Brain pericyte (primary cell): ENCODE measurements at regions not wholly inside any gene's neighbourhood (a gene's known extent, or its start where the extent isn't known, plus 50 kb on each side); places are given as distances from the start of the nearest gene placed in this dataset.

Source experiments
- DNase-seq: peaks from one replicate; pipeline ENCODE4 v3.0.0-alpha.2; 2012; ENCODE audit warnings: low read depth, low spot score

DNA sequence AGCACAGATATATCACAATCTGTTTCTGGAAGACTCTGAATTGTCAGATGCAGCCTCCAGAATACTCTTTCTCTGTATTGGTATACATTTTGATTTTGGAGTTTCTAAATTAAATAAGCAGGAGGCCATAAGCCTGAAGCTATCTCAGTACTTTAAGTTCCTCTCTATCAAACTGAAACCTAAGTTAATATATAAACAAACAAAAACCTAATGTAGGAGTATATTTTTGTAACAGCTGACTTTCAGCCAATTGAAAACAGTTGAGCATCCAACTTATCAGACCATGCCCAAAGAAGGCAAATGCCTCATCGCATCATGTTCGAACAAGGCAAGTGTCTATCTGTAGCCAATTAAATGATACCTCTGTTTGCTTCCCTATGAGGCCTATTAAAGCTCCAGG, 1054.4 kb downstream of the AMY1C start:
- DNase-seq: no peak

DNA sequence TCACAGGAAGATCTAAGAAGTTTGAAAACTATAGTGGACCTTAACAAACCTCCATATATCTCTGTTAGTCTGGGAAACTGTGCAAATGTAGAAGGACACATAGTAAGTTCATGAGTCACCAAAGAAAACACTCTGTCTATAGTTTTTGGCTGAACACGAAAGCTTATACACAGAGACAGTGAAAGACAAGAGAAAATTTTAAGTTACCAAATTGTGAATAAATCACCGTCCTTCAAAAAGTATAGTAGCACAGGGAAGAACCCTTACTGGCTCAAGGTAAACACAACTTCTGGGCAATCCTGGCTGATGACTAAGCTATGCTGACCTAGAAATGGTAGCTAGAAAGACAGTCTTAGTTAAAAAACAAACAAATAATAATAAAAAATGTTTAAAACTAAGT, 1057.9 kb downstream of the AMY1C start:
- peak; percentile 32 for DNase-seq

DNA sequence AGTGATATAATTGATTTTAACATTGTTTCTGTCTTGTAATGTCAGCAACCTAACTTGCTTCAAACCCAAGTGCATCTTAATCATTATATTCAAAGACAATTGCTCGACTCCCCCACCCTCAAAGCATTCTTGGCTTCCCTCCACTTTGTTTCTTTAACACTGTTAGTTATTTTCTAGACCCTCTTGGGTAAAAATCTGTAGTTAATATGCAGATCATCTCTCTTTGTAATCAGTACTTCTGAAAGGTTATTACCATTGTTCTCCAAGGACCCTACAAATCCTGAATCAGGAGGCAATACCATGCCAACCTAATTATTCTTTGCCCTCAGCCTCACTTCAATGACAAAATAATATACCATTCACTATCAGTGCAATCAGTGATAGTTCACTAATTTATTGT, 1075.7 kb downstream of the AMY1C start:
- DNase-seq: no peak

DNA sequence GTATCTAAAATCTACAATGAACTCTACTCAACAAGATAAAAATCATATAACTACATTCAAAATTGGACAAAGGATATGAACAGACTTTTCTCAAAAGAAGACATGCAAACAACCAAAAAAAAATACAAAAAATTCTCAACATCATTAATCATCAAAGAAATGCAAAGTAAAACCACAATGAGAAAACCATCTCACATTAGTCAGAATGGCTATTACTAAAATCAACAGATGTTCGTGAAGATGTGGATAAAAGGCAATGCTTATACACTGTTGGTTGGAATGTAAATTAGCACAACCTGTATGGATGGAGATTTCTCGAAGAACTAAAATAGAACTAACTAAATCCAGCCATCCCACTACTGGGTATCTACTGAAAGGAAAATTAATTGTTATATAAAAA, 1080.8 kb downstream of the AMY1C start:
- DNase-seq: no peak

DNA sequence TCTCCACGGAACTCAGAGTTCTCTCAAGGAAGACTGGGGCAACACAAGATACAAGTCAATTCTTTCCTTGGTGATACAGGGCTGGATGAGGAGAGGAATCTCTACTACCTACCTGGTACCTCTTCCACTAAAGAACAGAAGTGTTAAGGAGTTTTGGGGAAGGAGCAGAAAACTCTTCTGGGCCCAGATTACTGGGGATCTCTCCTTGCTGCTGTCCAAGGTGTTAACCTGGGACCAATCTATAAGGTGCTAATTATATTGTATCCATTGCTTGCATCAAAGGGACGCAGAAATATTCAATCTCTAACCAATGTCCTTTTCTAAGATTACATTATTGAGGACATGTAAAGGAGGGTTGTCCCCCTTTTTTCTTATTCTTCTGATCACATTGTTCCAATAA, 1102.5 kb downstream of the AMY1C start:
- no peak for DNase-seq

DNA sequence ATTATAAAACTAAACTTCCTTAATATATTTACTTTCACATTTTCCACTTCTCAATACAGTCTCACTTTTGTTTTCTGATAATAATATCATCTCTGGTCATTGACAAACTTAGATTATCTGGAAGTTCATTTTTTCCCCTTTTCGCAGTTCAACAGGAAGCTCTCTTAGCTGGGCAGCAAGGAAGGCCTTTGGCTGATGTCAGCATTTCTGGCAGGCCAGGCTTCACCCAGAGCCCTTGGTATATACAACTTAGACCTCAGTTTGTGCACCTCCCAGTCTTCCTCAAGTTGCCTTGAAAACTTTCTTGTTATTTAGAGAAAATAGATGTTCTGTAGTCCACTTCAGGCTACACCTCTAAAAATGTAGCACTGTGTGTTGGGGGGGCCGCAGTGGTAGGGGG, 1103.6 kb downstream of the AMY1C start:
- no peak for DNase-seq

DNA sequence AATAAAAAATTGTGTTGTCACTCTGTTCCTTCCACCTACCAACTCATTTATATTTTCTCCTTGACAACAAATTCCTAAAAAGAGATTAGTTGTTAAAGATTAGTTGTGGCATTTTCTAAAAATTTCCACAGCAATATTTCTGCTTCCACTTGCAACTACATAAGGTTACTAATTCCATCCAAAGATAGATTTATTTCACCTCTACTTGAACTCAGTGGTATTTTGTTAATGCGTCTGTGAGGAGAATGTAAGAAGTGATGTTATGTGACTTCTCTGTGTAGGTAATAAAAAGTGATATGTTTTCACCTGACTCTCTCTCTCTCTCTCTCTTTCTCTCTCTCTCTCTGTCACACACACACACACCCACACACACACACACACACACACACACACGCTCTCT, 1104.8 kb downstream of the AMY1C start:
- no peak for DNase-seq

DNA sequence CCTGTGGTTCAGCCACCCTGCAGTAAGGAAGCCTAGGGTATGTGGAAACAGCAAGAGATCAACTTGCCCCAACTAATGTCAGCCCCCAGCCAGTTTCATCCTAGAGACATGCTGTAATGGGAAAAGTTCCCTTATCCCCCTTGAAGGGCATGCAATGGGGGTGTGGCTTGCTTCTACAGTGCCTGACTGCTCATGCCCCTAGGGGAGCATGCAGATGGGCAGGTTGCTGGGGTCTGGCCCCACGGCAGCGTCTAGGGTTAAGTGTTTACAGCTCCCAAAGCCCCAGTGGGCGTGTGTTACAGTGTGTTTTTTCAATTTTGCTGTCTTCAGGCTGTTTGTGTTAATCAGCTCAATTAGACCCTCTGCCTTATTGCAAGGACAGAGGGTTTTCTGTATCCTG, 1105.9 kb downstream of the AMY1C start:
- DNase-seq: no peak

DNA sequence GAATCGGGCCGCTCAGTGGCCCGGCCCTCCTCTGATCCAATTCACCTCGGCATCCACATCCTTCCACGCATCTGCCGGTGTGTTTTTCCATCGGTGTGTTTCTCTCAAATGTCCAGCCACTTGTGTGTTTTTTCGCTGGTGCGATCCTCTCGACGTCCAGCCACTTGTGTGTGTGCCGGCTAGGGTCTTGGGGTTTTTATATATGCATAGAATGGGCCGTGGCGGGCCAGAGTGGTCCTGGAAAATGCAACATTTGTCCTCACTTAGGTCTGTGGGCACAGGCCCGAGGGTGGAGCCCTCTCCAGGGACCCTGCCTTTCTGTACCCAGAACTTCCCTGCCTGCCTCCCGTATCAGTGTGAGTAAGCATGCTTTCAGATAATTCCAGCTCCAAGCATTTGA, 1106.4 kb downstream of the AMY1C start:
- DNase-seq: no peak

DNA sequence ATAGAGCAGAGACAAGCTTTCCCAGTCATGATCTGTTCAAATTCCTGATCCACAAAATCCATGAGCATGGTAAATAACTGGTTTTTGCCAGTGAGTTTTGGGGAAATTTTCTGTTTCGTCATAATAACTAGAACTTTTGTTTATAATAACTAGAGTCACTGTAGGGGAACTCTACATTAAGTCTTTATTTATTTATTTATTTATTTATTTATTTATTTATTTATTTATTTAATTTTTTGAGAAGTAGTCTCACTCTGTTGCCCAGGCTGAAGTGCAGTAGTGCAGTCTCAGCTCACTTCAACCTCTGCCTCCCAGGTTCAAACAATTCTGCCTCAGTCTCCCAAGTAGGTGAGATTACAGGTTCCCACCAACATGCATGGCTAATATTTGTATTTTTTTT, 1106.8 kb downstream of the AMY1C start:
- DNase-seq: no peak

DNA sequence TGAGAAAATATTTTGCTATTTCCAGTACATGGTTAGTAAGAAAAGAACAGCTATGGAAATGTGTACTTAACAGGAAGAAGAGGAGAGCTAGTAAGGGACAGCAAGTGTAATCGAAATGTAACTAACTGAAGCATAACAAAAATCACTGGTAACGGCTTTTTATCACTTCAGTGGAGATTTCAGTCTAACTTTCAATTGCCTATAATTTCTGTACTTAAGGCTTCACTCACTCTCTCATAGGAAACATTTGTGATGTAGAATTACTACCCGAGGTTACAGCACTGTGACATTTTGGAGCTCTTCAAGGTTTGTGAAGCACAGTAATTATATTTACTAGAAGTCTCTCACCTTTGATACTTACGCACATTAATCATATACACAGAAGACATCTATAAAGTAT, 1119.1 kb downstream of the AMY1C start:
- no peak for DNase-seq

DNA sequence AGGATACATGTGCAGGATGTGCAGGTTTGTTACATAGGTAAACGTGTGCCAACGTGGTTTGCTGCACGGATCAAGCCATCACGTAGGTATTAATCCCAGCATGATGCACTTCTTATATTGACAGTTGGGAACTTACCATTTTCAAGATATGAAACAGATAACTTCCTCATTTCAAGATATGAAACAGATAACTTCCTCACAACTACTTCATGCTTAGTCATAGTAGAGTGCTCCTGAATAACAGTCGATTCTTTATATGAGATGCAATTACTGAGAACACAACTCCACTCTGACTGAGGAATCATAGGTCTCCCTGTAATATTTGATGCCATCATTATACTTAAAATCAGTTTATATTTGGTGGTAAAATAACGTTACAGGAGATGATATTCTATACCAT, 1124.3 kb downstream of the AMY1C start:
- DNase-seq: no peak

DNA sequence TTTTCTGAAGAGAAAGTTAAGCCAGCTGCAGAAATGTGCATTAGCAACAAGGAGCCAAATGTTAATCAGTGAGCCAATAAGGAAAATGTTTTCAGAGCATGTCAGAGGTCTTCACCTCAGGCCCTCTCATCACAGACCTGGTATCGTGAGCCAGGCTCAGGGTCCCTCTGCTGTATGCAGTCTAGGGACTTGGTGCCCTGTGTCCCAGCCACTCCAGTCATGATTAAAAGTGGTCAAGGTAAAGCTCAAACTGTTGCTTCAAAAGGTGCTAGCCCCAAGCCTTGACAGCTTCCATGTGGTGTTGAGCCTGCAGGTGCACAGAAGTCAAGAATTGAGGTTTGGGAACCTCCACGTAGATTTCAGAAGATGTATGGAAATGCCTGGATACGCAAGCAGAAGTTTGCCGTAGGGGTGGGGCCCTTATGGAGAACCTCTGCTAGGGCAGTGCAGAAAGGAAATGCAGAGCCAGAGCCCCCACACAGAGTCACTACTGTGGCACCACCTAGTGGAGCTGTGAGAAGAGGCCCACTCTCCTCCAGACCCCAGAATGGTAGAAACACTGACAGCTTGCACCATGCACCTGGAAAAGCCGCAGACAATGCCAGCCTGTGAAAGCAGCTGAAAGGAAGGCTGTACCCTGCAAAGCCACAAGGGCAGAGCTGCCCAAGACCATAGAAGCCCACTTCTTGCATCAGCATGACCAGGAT, 1128.7 kb downstream of the AMY1C start:
- DNase-seq: no peak

DNA sequence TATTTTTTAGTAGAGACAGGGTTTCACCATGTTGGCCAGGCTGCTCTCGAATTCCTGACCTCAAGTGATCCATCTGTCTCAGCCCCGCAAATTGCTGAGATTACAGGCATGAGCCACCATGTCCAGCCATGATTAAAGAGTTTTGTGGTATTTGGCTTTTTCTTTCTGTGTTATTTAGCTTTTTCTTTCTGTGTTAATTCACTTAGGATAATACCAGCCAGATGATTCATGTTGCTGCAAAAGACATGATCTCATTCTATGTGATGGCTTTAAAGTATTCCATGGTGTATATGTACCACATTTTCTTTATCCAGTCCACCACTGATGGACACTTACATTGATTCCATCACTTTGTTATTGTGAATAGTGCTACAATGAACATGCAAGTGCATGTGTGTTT, 1135.2 kb downstream of the AMY1C start:
- no peak for DNase-seq

DNA sequence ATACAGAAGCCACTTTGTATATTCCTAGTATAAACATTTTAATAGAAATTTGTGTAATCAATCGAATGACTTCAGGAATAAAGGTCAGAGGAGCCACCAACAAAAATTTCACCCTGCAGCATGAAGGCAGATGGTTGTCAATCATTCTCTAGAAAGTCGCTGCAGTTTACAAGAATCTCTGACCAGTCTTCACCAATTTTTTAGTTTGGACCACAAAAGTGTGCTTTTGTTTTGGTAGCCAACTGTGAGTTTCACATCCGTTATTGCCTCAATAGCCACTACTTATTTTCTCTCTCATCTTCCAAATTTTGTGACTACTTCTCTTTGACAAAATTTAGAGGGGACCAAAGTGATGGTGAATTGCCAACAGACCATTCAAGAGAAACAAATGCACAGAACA, 1155.6 kb downstream of the AMY1C start:
- no peak for DNase-seq

DNA sequence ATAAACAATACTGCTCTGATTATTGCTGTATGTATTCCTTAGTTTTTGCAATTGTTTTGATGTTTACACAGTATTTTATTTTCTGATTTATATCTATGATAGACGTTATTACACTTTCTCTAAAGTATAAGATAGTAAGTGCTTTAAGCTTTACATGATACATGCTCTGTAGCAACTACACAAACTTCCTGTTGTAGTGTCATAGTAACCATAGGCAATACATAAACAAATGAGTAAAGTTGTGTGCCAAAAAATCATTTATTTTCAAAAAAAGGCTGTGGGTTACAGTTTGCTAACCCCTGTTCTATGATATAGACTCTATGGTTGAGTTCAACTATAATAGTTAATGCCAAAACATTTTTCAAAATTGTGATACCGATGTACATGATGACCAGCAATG, 1156.4 kb downstream of the AMY1C start:
- no peak for DNase-seq

DNA sequence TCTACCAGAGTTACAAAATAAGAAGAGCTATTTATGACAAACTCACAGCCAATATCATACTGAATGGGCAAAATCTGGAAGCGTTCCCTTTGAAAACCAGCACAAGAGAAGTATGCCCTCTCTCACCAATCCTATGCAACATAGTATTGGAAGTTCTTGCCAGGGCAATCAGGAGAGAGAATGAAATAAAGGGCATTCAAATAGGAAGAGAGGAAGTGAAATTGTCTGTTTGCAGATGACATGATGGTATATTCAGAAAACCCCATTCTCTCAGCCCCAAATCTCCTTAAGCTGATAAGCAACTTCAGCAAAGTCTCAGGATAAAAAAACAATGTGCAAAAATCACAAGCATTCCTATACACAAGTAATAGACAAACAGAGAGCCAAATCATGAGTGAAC, 1169.5 kb downstream of the AMY1C start:
- no peak for DNase-seq

DNA sequence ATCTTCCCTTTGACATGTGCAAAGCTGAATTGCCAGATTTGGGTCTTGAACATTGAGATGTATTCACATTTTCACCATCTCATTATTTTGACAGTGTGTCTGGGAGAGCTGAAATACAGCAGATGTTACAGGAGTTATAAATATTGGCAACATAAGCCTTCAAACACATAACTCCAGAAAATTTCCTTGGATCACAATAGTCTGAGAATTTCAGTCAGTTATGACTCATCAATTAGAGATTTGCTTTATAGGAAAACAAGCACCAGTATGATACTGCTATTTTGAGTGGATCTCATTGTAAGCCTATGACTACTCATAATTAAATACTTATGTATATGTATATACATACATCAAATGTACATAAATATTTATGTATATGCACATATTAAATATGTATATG, 1171.8 kb downstream of the AMY1C start:
- peak; percentile 16 for DNase-seq

DNA sequence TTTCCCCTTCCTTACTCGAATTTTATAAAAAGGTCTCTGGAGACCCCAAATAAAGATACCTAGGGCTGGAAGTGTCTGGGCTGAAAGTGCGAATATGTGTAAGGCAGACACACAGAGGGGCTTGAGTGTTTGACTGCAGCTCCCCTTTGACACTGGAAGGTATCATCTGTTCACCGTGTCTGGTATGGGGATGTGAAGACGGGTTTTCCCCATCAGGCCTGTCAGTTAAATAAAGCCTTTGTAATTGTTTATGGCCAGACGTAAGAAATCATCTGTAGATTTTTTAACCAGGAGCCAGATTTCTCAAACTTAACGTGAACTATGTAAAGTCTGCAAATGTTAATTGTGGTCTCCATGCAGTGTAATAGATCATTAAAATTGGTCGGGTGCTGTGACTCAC, 1173.4 kb downstream of the AMY1C start:
- DNase-seq: no peak

DNA sequence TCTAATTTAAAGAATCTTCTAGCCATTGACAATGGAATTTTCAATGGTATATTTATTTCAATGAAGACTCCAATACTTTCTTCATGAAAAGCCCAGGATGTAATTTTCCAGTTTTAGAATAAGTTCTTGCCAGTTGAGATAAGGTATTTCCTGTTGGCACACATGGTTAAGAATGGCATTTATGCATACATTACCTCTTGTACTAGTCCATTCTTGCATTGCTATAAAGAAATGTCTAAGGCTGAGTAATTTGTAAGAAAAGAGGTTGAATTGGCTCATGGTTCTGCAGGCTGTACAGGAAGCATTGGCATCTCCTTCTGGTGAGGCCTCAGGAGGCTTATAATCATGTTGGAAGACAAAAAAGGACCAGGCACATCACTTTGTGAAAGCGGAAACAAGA, 1179.6 kb downstream of the AMY1C start:
- DNase-seq: no peak

DNA sequence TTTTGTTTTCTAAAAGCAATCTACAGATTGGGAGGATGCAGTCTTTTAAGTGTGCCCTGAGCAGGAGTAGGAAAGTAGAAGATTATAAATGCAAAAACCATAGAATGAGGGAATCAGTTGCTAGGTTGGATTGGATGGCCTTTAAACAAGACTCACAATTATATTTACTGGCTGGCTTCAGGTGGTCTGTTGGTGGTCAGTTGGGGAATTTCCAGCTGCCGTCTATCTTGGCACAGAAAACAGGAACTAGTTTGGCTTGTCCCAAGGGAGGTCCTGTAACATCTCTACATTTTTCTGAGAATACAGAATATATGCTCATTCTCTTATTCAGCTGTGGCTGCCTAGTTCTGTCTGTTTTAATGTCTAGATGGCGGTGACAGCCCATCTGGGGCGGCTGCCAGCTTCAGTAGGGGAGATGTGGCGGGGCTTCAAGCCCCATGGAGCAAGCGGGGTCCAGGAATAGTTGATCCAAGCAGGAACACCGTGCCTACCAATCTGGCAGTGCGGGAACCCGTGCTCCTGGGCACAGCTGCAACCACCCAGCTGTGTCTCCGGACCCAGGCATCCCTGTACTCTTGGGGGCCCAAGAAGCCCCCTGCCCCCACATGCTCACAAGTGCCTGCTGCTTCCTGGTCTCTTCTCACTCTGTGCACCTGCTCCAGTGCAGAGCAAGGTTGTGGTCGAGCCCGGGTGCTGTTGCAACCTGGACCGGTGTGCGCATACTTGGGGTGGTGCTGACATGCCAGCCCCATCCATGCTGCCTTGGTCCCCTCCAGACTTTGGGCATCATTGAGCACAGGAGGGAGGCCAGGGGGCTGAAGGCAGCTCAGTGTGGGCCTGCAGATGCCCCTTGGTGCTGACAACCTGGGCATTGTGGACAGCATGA, 1182.6 kb downstream of the AMY1C start:
- no peak for DNase-seq

DNA sequence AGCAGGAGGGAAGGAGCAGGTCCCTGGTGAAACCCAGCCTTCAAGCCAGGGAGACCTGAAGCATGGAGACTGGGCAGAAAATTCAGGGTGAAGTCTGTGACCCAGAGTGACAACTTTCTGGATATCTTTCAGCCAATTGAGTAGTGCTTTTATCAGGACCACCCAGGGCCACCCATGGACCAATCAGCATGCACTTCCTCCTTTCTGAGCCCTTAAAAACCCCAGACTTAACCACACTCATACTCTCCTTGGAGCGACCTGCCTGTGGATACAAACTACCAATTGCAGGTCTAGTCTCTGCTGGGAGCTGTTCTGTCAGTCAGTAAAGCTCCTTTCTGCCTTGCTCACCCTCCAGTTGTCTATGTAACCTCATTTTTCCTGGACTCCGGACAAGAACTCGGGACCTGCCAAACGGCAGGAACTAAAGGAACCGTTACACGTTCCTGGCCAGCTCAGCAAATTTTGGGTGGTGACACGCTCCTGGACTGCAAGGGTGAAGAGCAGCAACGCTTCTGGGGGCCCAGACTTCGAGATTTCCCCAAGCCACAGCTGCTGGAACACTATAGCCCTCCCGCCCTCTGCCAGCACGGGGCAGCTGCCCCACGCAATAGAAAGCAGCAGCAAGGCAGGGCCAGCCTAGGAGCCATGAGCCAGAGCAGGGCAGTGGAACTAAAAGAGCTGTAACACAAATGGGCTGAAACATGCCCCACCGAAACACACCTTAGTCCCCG, 1183.4 kb downstream of the AMY1C start:
- no peak for DNase-seq

DNA sequence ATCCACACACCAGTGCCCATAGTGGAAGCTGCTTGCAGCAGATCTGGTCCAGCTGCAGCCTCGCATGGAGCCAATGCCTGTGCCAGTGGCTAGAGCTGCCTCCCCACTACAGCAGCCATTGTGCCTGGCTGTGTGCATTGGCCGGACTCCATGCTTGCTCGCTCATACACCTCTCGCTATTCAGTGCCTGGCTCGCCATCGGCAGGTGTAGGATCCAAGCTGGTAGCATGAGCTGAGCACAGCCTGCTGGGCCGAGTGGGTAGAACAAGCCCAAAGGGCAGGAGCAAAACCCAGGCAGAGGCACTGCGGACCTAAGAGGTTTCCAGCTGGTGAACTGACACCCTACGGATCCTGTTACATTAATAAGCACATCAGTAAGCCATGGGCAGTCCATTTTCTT, 1184.1 kb downstream of the AMY1C start:
- no peak for DNase-seq
